ENCODE measurements at regions not wholly inside any gene's neighbourhood (a gene's known extent, or its start where the extent isn't known, plus 50 kb on each side); places are given as distances from the start of the nearest gene placed in this dataset.
"Not testable (repeated sequence)": the region's sequence is repeated elsewhere in the genome, so short reads cannot be mapped to it uniquely, and the experiment has no call there.

DNA sequence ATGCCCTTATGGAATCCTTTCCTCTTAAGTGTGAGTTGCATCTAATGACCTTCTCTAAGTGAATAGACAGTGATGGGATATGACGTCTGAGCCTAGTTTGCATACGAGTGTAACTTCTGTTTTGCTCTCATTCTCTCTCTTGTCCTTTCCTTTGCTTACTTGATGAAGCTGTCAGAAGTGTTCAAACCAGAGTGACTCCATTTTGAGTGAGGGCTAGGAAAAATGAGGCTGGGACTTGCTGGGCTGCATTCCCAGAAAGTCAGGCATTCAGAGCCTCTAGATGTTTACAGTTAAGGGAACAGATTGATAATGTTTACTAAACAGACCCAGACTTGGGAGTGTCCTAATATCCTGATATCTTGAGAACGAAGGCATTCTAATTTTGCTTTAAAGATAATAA, 311.2 kb upstream of the SOX4 start:
- DNase-seq (ENCODE audit: low read depth in 4 of 4, low spot score in 3 of 4): not testable (repeated sequence)

DNA sequence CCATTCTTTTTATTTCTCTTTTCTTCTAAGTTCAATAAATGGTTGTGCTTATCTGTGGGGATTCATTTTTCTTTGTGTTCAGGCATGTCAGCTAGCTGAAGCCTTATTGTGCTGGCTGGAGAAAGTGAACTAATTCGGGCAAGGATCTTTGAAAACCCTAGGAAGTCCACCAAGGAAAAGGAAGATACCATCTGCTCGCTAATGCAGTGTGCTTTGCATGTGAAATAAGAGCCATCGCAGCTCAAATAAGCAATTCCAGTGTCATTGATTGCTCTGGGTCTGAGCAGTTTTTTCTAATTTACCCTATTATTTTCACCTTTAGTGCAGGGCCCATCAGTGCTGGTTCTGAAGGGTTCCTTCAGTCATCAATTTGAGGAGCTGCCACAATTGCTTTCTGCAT, 309.4 kb upstream of the SOX4 start:
- DNase-seq (ENCODE audit: low read depth in 4 of 4, low spot score in 3 of 4): no peak

GRCh38 chr6:21284706-21285105, 308.8 kb upstream of the SOX4 start:
- DNase-seq (ENCODE audit: low read depth in 4 of 4, low spot score in 3 of 4): no peak

GRCh38 chr6:21294144-21294543, 299.4 kb upstream of the SOX4 start:
- no peak for DNase-seq (ENCODE audit: low read depth in 4 of 4, low spot score in 3 of 4)

DNA sequence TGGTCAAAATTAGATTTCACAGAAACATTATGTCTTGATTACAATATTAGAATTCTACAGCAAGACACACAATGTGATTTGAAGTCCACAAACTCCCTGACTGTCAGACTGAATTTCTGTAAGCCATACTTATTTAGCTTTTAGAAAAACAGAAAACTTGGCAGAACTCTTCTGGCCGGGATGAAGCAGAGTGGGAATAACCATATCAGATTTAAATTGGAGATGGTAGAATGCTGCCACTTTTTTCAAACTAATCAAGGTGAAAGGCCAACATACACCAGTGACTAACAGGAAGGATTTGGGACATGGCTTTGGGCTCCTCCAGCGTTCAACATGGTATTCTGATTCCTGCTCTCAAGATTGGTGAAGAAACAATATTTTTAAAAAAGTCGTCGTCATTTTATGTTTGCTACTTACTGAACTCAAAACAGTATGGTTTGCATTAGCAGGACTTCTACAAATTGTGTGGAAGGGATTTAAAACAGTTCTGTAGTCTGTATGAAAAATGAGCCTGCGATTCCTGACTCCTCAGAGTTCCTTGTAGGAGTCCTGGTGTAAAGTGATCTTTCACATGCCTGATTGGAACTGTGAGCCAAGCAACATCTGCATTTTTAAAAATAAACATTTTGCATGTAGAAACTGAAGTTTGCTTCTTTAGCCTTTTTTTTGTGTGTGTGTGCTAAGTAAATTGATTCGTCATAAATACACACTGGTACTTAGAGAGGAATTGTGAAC, 297.9 kb upstream of the SOX4 start:
- no peak for DNase-seq (ENCODE audit: low read depth in 4 of 4, low spot score in 3 of 4)

GRCh38 chr6:21297665-21298064, 295.9 kb upstream of the SOX4 start:
- no peak for DNase-seq (ENCODE audit: low read depth in 4 of 4, low spot score in 3 of 4)

GRCh38 chr6:21299216-21299615, 294.3 kb upstream of the SOX4 start:
- no peak for DNase-seq (ENCODE audit: low read depth in 4 of 4, low spot score in 3 of 4)

- no peak for DNase-seq (ENCODE audit: low read depth in 4 of 4, low spot score in 3 of 4)
Measured at GRCh38 chr6:21300439-21300838, 293.1 kb upstream of the SOX4 start.

GRCh38 chr6:21305893-21306332, 287.6 kb upstream of the SOX4 start:
- no peak for DNase-seq (ENCODE audit: low read depth in 4 of 4, low spot score in 3 of 4)

- DNase-seq (ENCODE audit: low read depth in 4 of 4, low spot score in 3 of 4): no peak
Measured at GRCh38 chr6:21306546-21306945, 287.0 kb upstream of the SOX4 start.

GRCh38 chr6:21309807-21310221, 283.7 kb upstream of the SOX4 start:
- DNase-seq (ENCODE audit: low read depth in 4 of 4, low spot score in 3 of 4): no peak

DNA sequence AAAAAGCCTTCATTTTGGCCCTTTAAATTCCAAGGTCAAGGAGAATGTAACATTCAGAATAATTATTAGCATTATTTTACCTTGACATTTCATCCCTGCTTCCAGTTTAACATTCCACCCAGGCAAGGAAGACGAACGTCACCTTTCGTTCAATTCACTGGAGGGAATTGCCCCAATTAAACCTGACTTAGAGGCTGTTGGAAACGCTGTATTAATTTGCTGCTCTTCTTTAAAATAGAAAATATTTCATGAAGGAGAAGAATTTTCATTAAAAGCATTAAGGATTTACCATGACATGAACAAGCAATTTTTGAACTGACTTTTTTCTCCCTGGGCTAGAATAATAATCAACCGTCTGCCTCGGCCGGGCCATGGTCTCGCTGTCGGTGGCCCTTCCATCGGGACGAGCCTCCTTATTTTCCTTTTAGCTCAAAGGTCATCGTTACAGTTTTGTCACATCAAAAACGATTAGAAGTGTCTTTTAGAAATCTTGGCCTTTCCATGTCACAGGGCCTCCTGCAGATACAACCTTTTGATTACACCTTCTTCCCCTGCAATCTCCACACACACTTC, 282.9 kb upstream of the SOX4 start:
- no peak for DNase-seq (ENCODE audit: low read depth in 4 of 4, low spot score in 3 of 4)

GRCh38 chr6:21312118-21312517, 281.4 kb upstream of the SOX4 start:
- DNase-seq (ENCODE audit: low read depth in 4 of 4, low spot score in 3 of 4): no peak

DNA sequence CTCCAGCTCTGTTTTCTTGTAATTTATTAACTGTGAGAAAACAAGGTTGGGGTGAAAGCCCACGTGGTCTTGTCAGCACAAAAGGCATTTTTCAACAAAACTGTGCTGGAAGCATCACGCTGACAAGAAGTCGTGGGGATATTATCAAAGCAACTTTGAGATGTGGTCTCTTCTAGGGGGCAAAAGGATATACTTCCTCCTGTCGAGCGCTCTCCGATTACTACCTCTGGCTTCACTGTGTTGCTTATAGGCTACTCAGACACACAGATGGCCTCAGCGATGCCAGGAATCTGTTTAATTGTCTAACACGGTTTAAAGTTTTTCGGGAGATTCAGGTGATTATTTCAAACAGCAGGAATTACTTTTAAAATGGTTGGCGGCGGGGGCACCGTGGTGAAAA, 275.9 kb upstream of the SOX4 start:
- no peak for DNase-seq (ENCODE audit: low read depth in 4 of 4, low spot score in 3 of 4)

DNA sequence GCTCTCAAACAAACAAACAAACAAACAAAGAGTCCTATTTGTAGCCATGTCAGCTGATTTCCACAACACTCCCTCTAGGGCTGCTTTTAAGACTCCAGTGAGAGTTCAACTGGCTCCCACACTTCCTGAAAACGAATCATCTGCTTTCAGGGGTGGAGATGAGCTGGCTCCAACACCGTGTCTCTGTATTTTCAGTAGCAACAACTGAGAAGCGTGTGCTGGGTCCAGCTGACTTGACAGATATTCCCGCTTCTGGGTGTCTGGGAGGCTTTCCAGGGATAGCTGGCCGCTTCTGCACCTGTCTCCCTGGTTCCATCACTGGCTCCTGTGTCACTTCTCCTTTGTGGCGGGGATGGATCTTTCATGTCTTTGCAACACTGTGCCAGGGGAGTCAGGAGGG, 272.5 kb upstream of the SOX4 start:
- DNase-seq (ENCODE audit: low read depth in 4 of 4, low spot score in 3 of 4): no peak

- DNase-seq (ENCODE audit: low read depth in 4 of 4, low spot score in 3 of 4): no peak
Measured at GRCh38 chr6:21321531-21321930, 272.0 kb upstream of the SOX4 start.

DNA sequence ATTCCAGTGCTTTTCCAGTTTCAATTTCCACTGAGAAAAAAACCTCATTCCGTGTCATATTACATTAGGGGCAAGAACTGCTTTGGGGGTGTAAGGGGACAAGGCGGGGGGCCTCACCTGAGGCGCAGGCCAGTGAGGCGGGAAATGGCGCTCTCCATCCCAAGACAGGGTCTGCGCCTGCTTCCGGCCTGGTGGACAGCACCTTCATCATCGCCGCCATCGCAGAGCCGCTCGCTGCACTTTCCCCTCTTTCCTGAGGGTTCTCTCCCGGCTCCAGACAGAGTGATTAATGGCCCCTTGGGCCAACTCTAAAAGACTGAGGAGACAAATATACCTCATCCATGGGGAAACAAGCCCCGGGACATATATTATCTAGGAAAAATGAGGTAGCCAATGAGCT, 270.0 kb upstream of the SOX4 start:
- DNase-seq (ENCODE audit: low read depth in 4 of 4, low spot score in 3 of 4): no peak

DNA sequence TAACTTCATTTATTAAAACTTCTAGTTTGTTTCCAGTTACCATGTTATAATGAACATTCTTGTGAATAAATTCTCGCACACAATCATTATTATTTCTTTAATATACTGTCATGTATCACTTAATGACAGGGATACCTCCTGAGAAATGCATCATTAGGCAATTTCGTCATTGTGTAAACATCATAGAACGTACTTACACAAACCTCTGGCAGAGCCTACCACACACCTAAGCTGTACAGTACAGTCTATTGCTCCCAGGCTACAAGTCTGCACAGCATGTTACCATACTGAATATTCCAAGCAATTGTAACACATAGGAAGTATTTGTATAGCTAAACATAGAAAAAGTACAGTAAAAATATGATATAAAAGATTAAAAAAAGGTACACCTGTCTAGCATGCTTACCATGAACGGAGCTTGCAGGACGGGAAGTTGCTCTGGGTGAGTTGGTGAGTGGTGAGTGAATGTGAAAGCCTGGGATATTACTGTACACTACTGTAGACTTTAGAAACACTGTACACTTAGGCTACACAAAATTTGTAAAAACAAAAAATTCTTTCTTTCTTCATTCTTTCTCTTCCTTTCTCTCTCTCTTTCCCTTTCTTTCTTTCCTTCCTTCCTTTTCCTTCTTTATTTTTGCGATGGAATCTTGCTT, 268.2 kb upstream of the SOX4 start:
- DNase-seq (ENCODE audit: low read depth in 4 of 4, low spot score in 3 of 4): no peak

DNA sequence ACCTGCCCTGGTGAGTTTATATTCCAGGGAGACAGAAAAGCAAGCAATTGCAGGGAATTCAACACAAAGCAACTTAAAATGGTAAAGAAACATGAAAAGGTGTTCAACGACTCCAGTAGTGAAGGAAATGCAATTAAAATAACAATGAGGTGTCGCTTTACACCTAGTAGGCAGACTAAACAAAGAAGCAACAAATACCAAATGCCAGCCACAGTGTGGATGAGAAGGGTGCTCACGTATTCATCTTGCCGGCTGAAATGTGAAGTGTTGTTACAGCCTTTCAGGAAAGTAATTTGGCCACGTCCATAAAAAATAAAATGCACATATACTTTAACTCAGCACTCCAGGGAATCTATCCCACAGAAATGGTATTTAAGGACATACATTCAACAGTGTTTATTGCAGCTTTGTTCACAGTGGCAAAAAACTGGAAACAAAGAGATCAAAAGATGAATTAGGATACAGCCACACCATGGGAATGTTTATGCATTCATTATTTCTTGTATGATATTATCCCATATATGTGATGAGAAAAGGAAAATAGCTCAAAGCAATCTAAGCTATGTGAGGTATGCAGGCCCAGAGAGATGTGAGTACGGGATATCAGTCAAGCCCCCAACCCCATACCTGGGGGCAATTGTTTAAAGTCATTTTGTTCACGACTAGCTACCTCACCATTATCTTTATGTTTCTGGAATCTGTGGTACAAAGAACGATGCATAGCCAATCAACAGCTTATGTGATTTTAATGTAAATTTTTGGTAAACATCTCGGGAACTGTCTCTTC, 266.0 kb upstream of the SOX4 start:
- no peak for DNase-seq (ENCODE audit: low read depth in 4 of 4, low spot score in 3 of 4)

DNA sequence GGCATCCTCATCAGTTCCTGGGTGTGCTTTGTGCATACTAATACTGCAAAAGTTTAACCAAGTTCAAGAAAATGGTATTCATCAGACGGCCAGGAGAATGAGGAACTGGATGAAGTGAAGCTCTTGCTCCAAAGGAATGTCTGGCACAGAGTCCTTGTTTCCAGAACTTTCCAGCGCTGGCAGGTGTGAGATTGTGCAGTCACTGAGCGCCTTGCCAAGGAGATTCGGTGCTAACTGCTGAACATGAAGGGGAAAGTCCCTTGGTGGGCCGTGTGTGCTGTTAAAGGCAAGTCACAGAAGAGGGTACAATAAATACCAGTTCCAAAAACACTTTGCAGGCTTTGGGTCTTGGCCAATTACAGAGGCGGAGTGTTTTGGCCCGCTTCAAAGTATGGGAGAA, 262.3 kb upstream of the SOX4 start:
- no peak for DNase-seq (ENCODE audit: low read depth in 4 of 4, low spot score in 3 of 4)

DNA sequence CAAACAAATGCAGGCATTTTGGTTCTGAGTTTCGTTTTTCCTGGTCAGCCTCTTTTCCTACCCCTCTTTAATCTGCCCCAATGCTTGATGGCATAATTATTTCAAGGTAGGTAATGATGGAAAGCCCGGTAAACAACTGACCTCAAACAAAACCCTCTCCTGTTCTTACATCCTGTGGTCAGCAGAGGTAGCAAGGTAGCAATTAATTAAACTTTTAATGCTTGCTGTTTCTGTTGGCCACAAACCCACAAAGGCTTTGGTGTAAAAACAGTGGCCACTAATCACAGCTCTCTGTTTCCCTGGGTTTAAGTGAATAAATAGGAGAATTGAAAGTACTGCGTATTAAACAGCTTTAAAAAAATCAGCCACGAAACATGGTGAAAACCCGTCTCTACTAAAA, 261.5 kb upstream of the SOX4 start:
- no peak for DNase-seq (ENCODE audit: low read depth in 4 of 4, low spot score in 3 of 4)

Measured in left renal pelvis (tissue), 4 donors.